Ascending aorta (tissue), 2 donors: ENCODE measurements at regions not wholly inside any gene's neighbourhood (a gene's known extent, or its start where the extent isn't known, plus 50 kb on each side); places are given as distances from the start of the nearest gene placed in this dataset.

ENCODE experiments used
- DNase-seq, 2 donors: peaks; one replicate each; pipeline ENCODE4 v3.0.0-alpha.2; 2019; ENCODE audit warnings: low spot score in 2 of 2
- H3K27ac ChIP-seq, 2 donors: fragments of 200-600 bp; sonication (generic); one replicate each; pipeline ENCODE4 v1.5.1; 2016 to 2017; ENCODE audit warnings: mild to moderate bottlenecking in 1 of 2
- H3K27me3 ChIP-seq: fragments of 200-600 bp; sonication (generic); one replicate; pipeline ENCODE4 v1.5.1; 2017
- H3K36me3 ChIP-seq, 2 donors: fragments of 200-600 bp; sonication (generic); one replicate each; pipeline ENCODE4 v1.5.1; 2016
- H3K4me1 ChIP-seq, 2 donors: fragments of 200-600 bp; sonication (generic); one replicate each; pipeline ENCODE4 v1.5.1; 2016 to 2017; ENCODE audit warnings: mild to moderate bottlenecking in 1 of 2
- H3K4me3 ChIP-seq, 2 donors: fragments of 200-600 bp; sonication (generic); one replicate each; pipeline ENCODE4 v1.5.1; 2016 to 2017; ENCODE audit warnings: mild to moderate bottlenecking in 1 of 2
- H3K9me3 ChIP-seq, 2 donors: fragments of 200-600 bp; sonication (generic); one replicate each; pipeline ENCODE4 v1.5.1; 2016
- intact Hi-C: fragments of 100-400 bp; cut with DNase I; formaldehyde crosslinking; loops from one replicate; pipeline ENCODE4 v1.15.1; 2023
- TF ChIP-seq, protein P1 (sequence below), 3 experiments: fragments of 200-600 bp in 2 of 3; fragments of 450-650 bp in 1 of 3; sonication (generic) in 2 of 3; IDR thresholded peaks; one replicate each; pipeline ENCODE4 v1.5.1; 2016 to 2019; ENCODE audit warnings: antibody characterized with exemption in 3 of 3, mild to moderate bottlenecking in 1 of 3, moderate library complexity in 1 of 3

GRCh38 chr2:35887146-35887545 lies 468.4 kb upstream of the CRIM1 start:
- no peaks in the 10 kb centered on the region for H3K36me3 ChIP-seq
- H3K27ac ChIP-seq, result no peak overlapping the region
- H3K4me3 ChIP-seq, result no peak overlapping the region
- no peaks in the 10 kb centered on the region for H3K4me1 ChIP-seq
- no peak for DNase-seq
- intact Hi-C loops, result no loop called here
- H3K27me3 ChIP-seq, result no peaks in the 10 kb centered on the region
- no peaks in the 10 kb centered on the region for H3K9me3 ChIP-seq
- TF ChIP-seq, protein P1, sequence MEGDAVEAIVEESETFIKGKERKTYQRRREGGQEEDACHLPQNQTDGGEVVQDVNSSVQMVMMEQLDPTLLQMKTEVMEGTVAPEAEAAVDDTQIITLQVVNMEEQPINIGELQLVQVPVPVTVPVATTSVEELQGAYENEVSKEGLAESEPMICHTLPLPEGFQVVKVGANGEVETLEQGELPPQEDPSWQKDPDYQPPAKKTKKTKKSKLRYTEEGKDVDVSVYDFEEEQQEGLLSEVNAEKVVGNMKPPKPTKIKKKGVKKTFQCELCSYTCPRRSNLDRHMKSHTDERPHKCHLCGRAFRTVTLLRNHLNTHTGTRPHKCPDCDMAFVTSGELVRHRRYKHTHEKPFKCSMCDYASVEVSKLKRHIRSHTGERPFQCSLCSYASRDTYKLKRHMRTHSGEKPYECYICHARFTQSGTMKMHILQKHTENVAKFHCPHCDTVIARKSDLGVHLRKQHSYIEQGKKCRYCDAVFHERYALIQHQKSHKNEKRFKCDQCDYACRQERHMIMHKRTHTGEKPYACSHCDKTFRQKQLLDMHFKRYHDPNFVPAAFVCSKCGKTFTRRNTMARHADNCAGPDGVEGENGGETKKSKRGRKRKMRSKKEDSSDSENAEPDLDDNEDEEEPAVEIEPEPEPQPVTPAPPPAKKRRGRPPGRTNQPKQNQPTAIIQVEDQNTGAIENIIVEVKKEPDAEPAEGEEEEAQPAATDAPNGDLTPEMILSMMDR (IDR thresholded peaks at IDR 0.05), result no peak

DNA sequence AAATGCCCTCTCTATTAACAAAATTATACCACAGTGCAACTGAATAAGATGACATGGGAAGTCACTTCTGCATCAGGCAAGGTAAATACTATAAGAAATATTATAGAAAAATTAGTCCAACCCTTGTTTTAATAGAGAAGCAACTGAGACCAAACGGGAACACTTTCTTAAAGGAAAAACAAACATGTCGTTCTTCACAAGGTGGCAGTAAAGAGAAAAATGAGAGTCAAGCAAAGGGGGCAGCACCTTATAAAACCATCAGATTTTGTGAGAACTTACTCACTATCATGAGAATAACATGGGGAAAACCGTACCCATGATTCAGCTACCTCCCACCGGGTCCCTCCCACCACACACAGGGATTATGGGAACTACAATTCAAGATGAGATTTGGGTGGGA lies 481.7 kb upstream of the CRIM1 start:
- TF ChIP-seq, protein P1 (IDR thresholded peaks at IDR 0.05), result no peak
- Histone ChIP-seq H3K27ac (no peak overlapping the region), H3K36me3 (no peaks in the 10 kb centered on the region), H3K9me3 (no peaks in the 10 kb centered on the region), H3K4me3 (no peak overlapping the region), H3K27me3 (no peaks in the 10 kb centered on the region), H3K4me1 (no peaks in the 10 kb centered on the region)
- DNase-seq, result no peak
- intact Hi-C loops, result no loop called here

DNA sequence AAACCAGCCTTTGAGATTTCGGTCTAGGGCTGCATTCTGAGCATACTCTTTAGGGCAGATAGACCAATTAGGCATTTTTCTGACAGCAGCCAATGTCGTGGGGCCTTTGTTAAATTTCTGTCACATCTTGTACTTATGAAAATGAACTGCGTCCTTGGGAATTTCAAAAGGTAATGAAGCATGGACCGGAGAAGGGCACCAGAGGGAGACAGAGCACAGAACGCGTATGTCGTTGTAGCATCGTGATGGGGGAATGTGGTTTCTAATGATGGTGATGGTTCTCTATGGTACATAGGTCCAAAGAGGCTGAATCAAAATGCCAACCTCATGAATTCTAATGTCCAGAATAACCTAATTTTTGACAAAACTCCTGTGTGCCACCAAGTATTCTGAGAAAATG lies 483.9 kb upstream of the CRIM1 start:
- Histone ChIP-seq H3K4me1 (no peaks in the 10 kb centered on the region), H3K27me3 (no peaks in the 10 kb centered on the region), H3K27ac (no peak overlapping the region), H3K9me3 (no peaks in the 10 kb centered on the region), H3K36me3 (no peaks in the 10 kb centered on the region), H3K4me3 (no peak overlapping the region)
- TF ChIP-seq, protein P1 (IDR thresholded peaks at IDR 0.05), result no peak
- no peak for DNase-seq
- intact Hi-C loops, result no loop called here

- intact Hi-C loops, result no loop called here
- no peaks in the 10 kb centered on the region for H3K36me3 ChIP-seq
- no peaks in the 10 kb centered on the region for H3K4me1 ChIP-seq
- no peak overlapping the region for H3K4me3 ChIP-seq
- no peaks in the 10 kb centered on the region for H3K9me3 ChIP-seq
- no peaks in the 10 kb centered on the region for H3K27me3 ChIP-seq
- TF ChIP-seq, protein P1 (IDR thresholded peaks at IDR 0.05), result no peak
- no peak for DNase-seq
- no peak overlapping the region for H3K27ac ChIP-seq
These were observed 484.9 kb upstream of the CRIM1 start for GRCh38 chr2:35870713-35871112.

DNA sequence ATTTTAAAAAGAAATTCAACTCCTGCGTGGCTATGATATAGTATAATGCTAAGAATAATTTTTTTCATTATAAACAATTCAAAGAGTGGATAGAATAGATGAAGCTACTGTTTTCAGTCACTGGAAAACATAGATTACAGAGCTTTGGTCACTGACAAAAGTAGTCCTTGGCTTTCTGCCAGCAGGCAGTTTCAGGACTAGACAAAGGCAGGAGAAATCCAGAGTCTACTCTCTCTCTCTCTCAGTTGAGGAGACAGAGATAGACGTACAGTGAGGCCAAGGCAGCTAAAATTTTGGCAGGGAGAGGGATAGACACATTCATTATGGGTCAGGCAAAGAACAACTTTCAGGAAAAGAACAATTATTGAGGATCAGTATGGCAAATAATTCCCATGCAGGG lies 491.4 kb upstream of the CRIM1 start:
- intact Hi-C loops, result no loop called here
- DNase-seq, result no peak
- Histone ChIP-seq H3K4me3 (no peak overlapping the region), H3K4me1 (no peaks in the 10 kb centered on the region), H3K27ac (no peak overlapping the region), H3K36me3 (no peaks in the 10 kb centered on the region), H3K27me3 (no peaks in the 10 kb centered on the region), H3K9me3 (no peaks in the 10 kb centered on the region)
- TF ChIP-seq, protein P1 (IDR thresholded peaks at IDR 0.05), result no peak

- Histone ChIP-seq H3K9me3 (no peaks in the 10 kb centered on the region), H3K36me3 (no peaks in the 10 kb centered on the region), H3K27ac (no peak overlapping the region), H3K4me1 (no peaks in the 10 kb centered on the region), H3K27me3 (no peaks in the 10 kb centered on the region), H3K4me3 (no peak overlapping the region)
- TF ChIP-seq, protein P1 (IDR thresholded peaks at IDR 0.05), result no peak
- DNase-seq, result no peak
- intact Hi-C loops, result no loop called here
These were observed 497.4 kb upstream of the CRIM1 start for GRCh38 chr2:35858216-35858615.
